Lung (tissue), 11 donors: ENCODE measurements at regions not wholly inside any gene's neighbourhood (a gene's known extent, or its start where the extent isn't known, plus 50 kb on each side); places are given as distances from the start of the nearest gene placed in this dataset.

Source experiments
- ATAC-seq: fragments of 200-7000 bp; cut with Tn5 transposase; one replicate; pipeline ENCODE4 v1.9.1; 2020; ENCODE audit warnings: moderate number of reproducible peaks; ENCODE audit not compliant: insufficient read depth, low FRiP score
- DNase-seq, 3 donors: peaks; one replicate each; pipeline ENCODE4 v3.0.0-alpha.2; 2013 to 2017
- H3K27ac ChIP-seq, 2 donors: one replicate each; pipeline ENCODE4 v1.5.1; 2013; ENCODE audit warnings: mild to moderate bottlenecking in 2 of 2, moderate library complexity in 2 of 2, control low read depth in 1 of 2, inconsistent platforms in 1 of 2, low read depth in 1 of 2, low read length in 1 of 2
- H3K27me3 ChIP-seq, 3 donors: one replicate each; pipeline ENCODE4 v1.5.1; 2013; ENCODE audit warnings: low read length in 2 of 3; ENCODE audit not compliant: control insufficient read depth in 3 of 3, insufficient read depth in 3 of 3
- H3K36me3 ChIP-seq, 4 donors: one replicate each; pipeline ENCODE4 v1.5.1; 2013; ENCODE audit warnings: low read length in 4 of 4, mild to moderate bottlenecking in 1 of 4, moderate library complexity in 1 of 4; ENCODE audit not compliant: control insufficient read depth in 4 of 4, insufficient read depth in 4 of 4
- H3K4me1 ChIP-seq, 5 donors: one replicate each; pipeline ENCODE4 v1.5.1; 2013; ENCODE audit warnings: low read length in 5 of 5, mild to moderate bottlenecking in 2 of 5, moderate library complexity in 1 of 5; ENCODE audit not compliant: control insufficient read depth in 5 of 5, insufficient read depth in 5 of 5
- H3K4me3 ChIP-seq: one replicate; pipeline ENCODE4 v1.5.1; 2013; ENCODE audit warnings: mild to moderate bottlenecking, control low read depth, moderate library complexity
- H3K9ac ChIP-seq, 2 donors: one replicate each; pipeline ENCODE4 v1.5.1; 2013; ENCODE audit warnings: low read length in 2 of 2, control low read depth in 1 of 2; ENCODE audit not compliant: insufficient read depth in 1 of 2
- H3K9me3 ChIP-seq, 4 donors: one replicate each; pipeline ENCODE4 v1.5.1; 2013; ENCODE audit warnings: low read length in 3 of 4, mild to moderate bottlenecking in 1 of 4, moderate library complexity in 1 of 4; ENCODE audit not compliant: control insufficient read depth in 4 of 4, insufficient read depth in 3 of 4
- WGBS, 2 donors: extraction: QIAGEN DNeasy Blood & Tissue Kit; methylation state at CpG; one replicate each; pipeline ENCODE4 v1.1.7; 2013; 5-methylcytosine and 5-hydroxymethylcytosine counted together
- TF ChIP-seq, protein P1 (sequence below): IDR thresholded peaks from 2 replicates; pipeline ENCODE4 v1.5.1; 2012; ENCODE audit warnings: mild to moderate bottlenecking; ENCODE audit errors: control extremely low read depth, extremely low read depth
- donor health status: control.
- donor health status: control.
- donor health status: Bipolar disorder and iron deficiency.
- donor health status: healthy.
- donor health status: DM: yes; HTN: yes; CAD: no.

DNA sequence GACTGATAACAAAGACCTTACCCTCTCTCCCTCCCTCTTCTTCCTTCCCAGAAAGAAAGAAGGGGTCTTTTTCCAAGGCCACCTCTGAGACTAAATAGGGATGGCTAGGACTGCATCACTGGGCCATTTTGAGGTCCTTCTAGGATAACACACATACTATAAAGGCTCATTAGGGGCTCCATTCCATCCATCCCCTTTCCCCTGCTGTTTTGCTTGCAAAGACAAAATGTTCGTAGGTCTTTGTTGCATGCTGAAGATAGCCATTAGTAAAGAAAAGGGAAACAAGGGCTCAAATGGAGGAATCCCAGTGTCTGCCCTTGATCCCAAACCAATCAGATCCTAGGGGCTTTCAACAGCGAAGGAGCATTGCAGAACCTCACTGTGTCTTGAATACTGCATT lies 344.3 kb downstream of the CYP26B1 start:
- Histone ChIP-seq H3K4me1 (peaks cover 0 to 60% (median 23%) of the 10 kb centered on the region in 5 donors), H3K4me3 (no peak overlapping the region), H3K9ac (no peak overlapping the region), H3K9me3 (no peaks in the 10 kb centered on the region), H3K27ac (no peak overlapping the region), H3K36me3 (no peaks in the 10 kb centered on the region), H3K27me3 (no peaks in the 10 kb centered on the region)
- TF ChIP-seq, protein P1, sequence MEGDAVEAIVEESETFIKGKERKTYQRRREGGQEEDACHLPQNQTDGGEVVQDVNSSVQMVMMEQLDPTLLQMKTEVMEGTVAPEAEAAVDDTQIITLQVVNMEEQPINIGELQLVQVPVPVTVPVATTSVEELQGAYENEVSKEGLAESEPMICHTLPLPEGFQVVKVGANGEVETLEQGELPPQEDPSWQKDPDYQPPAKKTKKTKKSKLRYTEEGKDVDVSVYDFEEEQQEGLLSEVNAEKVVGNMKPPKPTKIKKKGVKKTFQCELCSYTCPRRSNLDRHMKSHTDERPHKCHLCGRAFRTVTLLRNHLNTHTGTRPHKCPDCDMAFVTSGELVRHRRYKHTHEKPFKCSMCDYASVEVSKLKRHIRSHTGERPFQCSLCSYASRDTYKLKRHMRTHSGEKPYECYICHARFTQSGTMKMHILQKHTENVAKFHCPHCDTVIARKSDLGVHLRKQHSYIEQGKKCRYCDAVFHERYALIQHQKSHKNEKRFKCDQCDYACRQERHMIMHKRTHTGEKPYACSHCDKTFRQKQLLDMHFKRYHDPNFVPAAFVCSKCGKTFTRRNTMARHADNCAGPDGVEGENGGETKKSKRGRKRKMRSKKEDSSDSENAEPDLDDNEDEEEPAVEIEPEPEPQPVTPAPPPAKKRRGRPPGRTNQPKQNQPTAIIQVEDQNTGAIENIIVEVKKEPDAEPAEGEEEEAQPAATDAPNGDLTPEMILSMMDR, result no peak
- ATAC-seq (no peak), DNase-seq (no peak)
- WGBS, 2 donors, result 80% methylated on average over 2 of the region's 2 CpGs

DNA sequence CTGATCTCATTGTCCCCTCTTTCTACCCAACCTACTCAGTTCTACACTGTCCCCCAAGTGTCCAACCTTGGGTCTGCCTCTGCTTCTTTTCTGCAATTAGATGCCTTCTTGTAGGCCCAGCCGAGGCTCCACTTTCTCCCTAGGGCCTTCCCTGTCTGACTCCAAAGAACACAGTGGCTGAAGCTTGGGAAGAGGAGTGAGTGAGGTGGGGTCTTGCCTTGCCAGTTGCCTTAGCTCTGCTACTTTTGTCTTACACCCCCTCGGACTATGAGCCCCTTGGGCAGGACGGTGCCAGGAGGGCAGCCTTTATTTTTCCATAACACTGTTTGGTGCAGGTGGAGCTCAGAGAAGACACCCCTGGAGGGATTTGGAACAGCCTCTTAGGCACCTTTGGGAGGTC lies 345.1 kb downstream of the CYP26B1 start:
- no peak for DNase-seq
- Histone ChIP-seq H3K9ac (no peak overlapping the region), H3K4me3 (no peak overlapping the region), H3K27ac (no peak overlapping the region), H3K4me1 (peaks cover 0 to 52% (median 21%) of the 10 kb centered on the region in 5 donors), H3K36me3 (no peaks in the 10 kb centered on the region), H3K27me3 (no peaks in the 10 kb centered on the region), H3K9me3 (no peaks in the 10 kb centered on the region)
- 93 to 94% methylated on average over 3 of the region's 3 CpGs for WGBS, 2 donors
- ATAC-seq, result no peak
- TF ChIP-seq, protein P1, result no peak

DNA sequence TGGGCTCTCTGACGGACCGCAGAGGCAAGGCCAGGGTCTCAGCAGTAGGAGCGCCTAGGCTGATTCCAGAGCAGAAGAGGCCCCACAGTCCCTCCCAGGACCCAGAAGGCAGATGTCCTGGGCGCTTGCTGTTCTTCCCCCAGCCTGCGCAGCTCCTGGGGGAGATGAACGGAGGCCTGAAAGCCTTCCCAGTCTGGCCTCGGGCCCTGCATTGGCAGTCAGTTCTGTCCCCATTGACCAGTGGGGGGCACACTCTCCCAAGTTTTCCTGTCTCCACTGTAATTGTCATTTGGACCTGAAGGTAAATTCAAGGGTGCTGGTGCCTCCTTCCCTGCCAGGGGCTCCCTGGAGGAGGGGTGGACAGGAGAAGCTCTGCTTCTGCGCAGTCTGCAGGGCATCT lies 345.7 kb downstream of the CYP26B1 start:
- 76 to 79% methylated on average over 8 of the region's 8 CpGs for WGBS, 2 donors
- Histone ChIP-seq H3K9ac (no peak overlapping the region), H3K27ac (no peak overlapping the region), H3K27me3 (no peaks in the 10 kb centered on the region), H3K4me3 (no peak overlapping the region), H3K4me1 (peaks cover 0 to 48% (median 18%) of the 10 kb centered on the region in 5 donors), H3K9me3 (no peaks in the 10 kb centered on the region), H3K36me3 (no peaks in the 10 kb centered on the region)
- DNase-seq (peak; percentile 75 to 85 (median 83)), ATAC-seq (no peak)
- TF ChIP-seq, protein P1, result no peak

DNA sequence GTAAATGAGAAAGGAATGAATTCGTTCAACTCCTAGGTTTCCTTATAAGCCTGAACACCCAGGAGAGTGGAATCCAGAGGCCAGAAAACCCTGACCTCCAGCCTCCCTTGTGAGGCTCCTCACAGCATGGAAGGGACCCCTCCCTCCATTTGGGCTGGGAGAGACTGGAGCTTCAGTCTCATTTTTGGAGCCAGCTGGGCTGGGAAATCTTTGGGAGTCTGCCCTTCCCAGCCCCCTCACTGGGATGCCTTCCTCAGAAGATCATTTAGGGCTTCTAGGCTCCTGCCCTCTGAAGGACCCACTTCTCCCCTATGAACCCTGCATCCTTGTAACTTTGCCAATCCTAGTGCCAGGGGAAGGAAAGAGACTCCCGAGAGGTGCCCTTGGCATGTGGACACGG lies 346.1 kb downstream of the CYP26B1 start:
- Histone ChIP-seq H3K36me3 (no peaks in the 10 kb centered on the region), H3K4me3 (no peak overlapping the region), H3K4me1 (peaks cover 0 to 48% (median 16%) of the 10 kb centered on the region in 5 donors), H3K27ac (no peak overlapping the region), H3K9ac (no peak overlapping the region), H3K27me3 (no peaks in the 10 kb centered on the region), H3K9me3 (no peaks in the 10 kb centered on the region)
- 83 to 86% methylated on average over 3 of the region's 3 CpGs for WGBS, 2 donors
- ATAC-seq (no peak), DNase-seq (peak in 1 of 3 donors; percentile 10)
- TF ChIP-seq, protein P1, result no peak
